Pancreas (tissue), 10 donors: ENCODE measurements at regions not wholly inside any gene's neighbourhood (a gene's known extent, or its start where the extent isn't known, plus 50 kb on each side); places are given as distances from the start of the nearest gene placed in this dataset.

ENCODE experiments used
- ATAC-seq, 4 donors: fragments of 200-7000 bp; cut with Tn5 transposase; one replicate each; pipeline versions ENCODE4 v1.8.0 to v1.9.1; 2020; ENCODE audit warnings: mild to moderate bottlenecking in 4 of 4, moderate library complexity in 4 of 4
- DNase-seq, 6 donors: peaks; one replicate each; pipeline ENCODE4 v3.0.0-alpha.2; 2020
- FAIRE-seq: peaks from 2 replicates; lab custom pipeline; 2012; peaks lifted over from hg19 to GRCh38; lab: Jason Lieb, UNC
- H3K27ac ChIP-seq, 4 donors: fragments of 200-600 bp; sonication (generic); 1 replicate in 3 of 4; 2 replicates in 1 of 4; pipeline versions ENCODE4 v1.5.0 to v1.8.0; 2020
- H3K27me3 ChIP-seq, 4 donors: fragments of 200-600 bp; one replicate each; pipeline ENCODE4 v1.8.0; 2021
- H3K36me3 ChIP-seq, 3 donors: fragments of 200-600 bp; sonication (generic) in 1 of 3; one replicate each; pipeline versions ENCODE4 v1.5.0 to v1.8.0; 2020 to 2021
- H3K4me1 ChIP-seq, 3 donors: fragments of 200-600 bp; one replicate each; pipeline ENCODE4 v1.8.0; 2021
- H3K4me3 ChIP-seq, 4 donors: fragments of 200-600 bp; sonication (generic) in 2 of 4; one replicate each; pipeline versions ENCODE4 v1.5.0 to v1.8.0; 2020 to 2021
- H3K9me3 ChIP-seq, 4 donors: fragments of 200-600 bp; one replicate each; pipeline ENCODE4 v1.8.0; 2021
- CTCF ChIP-seq, 4 donors: fragments of 200-600 bp; sonication (generic) in 3 of 4; IDR thresholded peaks; one replicate each; pipeline versions ENCODE4 v1.5.0 to v1.8.0; 2021; ENCODE audit warnings: antibody characterized with exemption in 4 of 4
- WGBS, 2 donors: extraction: QIAGEN DNeasy Blood & Tissue Kit; methylation state at CpG; one replicate each; pipeline ENCODE4 v1.1.7; 2013; 5-methylcytosine and 5-hydroxymethylcytosine counted together
- intact Hi-C, 3 donors: fragments of 100-400 bp; cut with DNase I; formaldehyde crosslinking; loops; one replicate each; pipeline versions ENCODE4 v1.11.1 to v1.14.2; 2022
- donor health status: healthy with polysubstance abuse.
- donor health status: DM: no; HTN: no; CAD: no; lungs with moderate emphysema.
- donor health status: DM: no; HTN: no; CAD: no.
- donor health status: control.
- donor health status: control.
- donor health status: Bipolar disorder and iron deficiency.
- donor health status: DM: yes; HTN: yes; CAD: no.
- donor health status: DM: no; HTN: no; CAD: no.
- donor health status: DM: no; HTN: no; CAD: no.
- donor health status: DM: yes; HTN: yes; CAD: no.

GRCh38 chrY:15162211-15162610, 637.9 kb downstream of the NLGN4Y start:
- Histone ChIP-seq H3K4me3 (no peak overlapping the region), H3K36me3 (no peaks in the 10 kb centered on the region), H3K9me3 (no peaks in the 10 kb centered on the region), H3K27ac (no peak overlapping the region), H3K27me3 (no peaks in the 10 kb centered on the region), H3K4me1 (no peaks in the 10 kb centered on the region)
- no peak for ATAC-seq
- FAIRE-seq: no peak
- DNase-seq: no peak
- intact Hi-C loops: no loop called here
- TF ChIP-seq CTCF (IDR thresholded peaks at IDR 0.05): no peak
- WGBS, 2 donors: 48% methylated on average over 2 of the region's 2 CpGs; no CpG with 5 or more reads in 1 of the 2 donors

- FAIRE-seq (no peak), DNase-seq (no peak), ATAC-seq (no peak)
- H3K27ac ChIP-seq: no peak overlapping the region
- H3K36me3 ChIP-seq: no peaks in the 10 kb centered on the region
- 22% methylated on average over 2 of the region's 2 CpGs; no CpG with 5 or more reads in 1 of the 2 donors for WGBS, 2 donors
- no peaks in the 10 kb centered on the region for H3K9me3 ChIP-seq
- H3K4me1 ChIP-seq: no peaks in the 10 kb centered on the region
- no peak for TF ChIP-seq CTCF (IDR thresholded peaks at IDR 0.05)
- no peaks in the 10 kb centered on the region for H3K27me3 ChIP-seq
- H3K4me3 ChIP-seq: no peak overlapping the region
- intact Hi-C loops: no loop called here
These were observed 655.6 kb downstream of the NLGN4Y start for GRCh38 chrY:15179890-15180289.

GRCh38 chrY:15229056-15229455, 704.7 kb downstream of the NLGN4Y start:
- DNase-seq (no peak), FAIRE-seq (no peak), ATAC-seq (no peak)
- TF ChIP-seq CTCF (IDR thresholded peaks at IDR 0.05): no peak
- intact Hi-C loops: no loop called here
- H3K27ac ChIP-seq: no peak overlapping the region
- H3K27me3 ChIP-seq: no peaks in the 10 kb centered on the region
- no peak overlapping the region for H3K4me3 ChIP-seq
- WGBS, 2 donors: 11% methylated on average over 2 of the region's 2 CpGs; no CpG with 5 or more reads in 1 of the 2 donors
- H3K36me3 ChIP-seq: no peaks in the 10 kb centered on the region
- no peaks in the 10 kb centered on the region for H3K9me3 ChIP-seq
- no peaks in the 10 kb centered on the region for H3K4me1 ChIP-seq

GRCh38 chrY:15239596-15240132, 715.3 kb downstream of the NLGN4Y start:
- intact Hi-C loops: no loop called here
- no peaks in the 10 kb centered on the region for H3K27me3 ChIP-seq
- H3K36me3 ChIP-seq: no peaks in the 10 kb centered on the region
- DNase-seq (no peak), FAIRE-seq (no peak), ATAC-seq (no peak)
- no peak for TF ChIP-seq CTCF (IDR thresholded peaks at IDR 0.05)
- H3K9me3 ChIP-seq: no peaks in the 10 kb centered on the region
- H3K27ac ChIP-seq: no peak overlapping the region
- no peak overlapping the region for H3K4me3 ChIP-seq
- 61% methylated on average over 1 of the region's 1 CpG; no CpG with 5 or more reads in 1 of the 2 donors for WGBS, 2 donors
- no peaks in the 10 kb centered on the region for H3K4me1 ChIP-seq

GRCh38 chrY:15259286-15259685, 735.0 kb downstream of the NLGN4Y start:
- Histone ChIP-seq H3K27me3 (no peaks in the 10 kb centered on the region), H3K9me3 (no peaks in the 10 kb centered on the region), H3K36me3 (no peaks in the 10 kb centered on the region), H3K4me1 (no peaks in the 10 kb centered on the region), H3K27ac (no peak overlapping the region), H3K4me3 (no peak overlapping the region)
- ATAC-seq: no peak
- TF ChIP-seq CTCF (IDR thresholded peaks at IDR 0.05): no peak
- 57% methylated on average over 3 of the region's 3 CpGs; no CpG with 5 or more reads in 1 of the 2 donors for WGBS, 2 donors
- no peak for DNase-seq
- intact Hi-C loops: no loop called here
- no peak for FAIRE-seq
